Colonic mucosa (tissue), 4 donors: ENCODE measurements at regions not wholly inside any gene's neighbourhood (a gene's known extent, or its start where the extent isn't known, plus 50 kb on each side); places are given as distances from the start of the nearest gene placed in this dataset.

Source experiments
- DNase-seq: peaks from one replicate; pipeline ENCODE4 v3.0.0-alpha.2; 2020
- H3K27ac ChIP-seq: fragments of 200-600 bp; one replicate; pipeline ENCODE4 v1.8.0; 2021
- H3K27me3 ChIP-seq: fragments of 200-600 bp; one replicate; pipeline ENCODE4 v1.8.0; 2021
- H3K36me3 ChIP-seq: fragments of 200-600 bp; one replicate; pipeline ENCODE4 v1.8.0; 2021
- H3K4me1 ChIP-seq: fragments of 200-600 bp; one replicate; pipeline ENCODE4 v1.8.0; 2021; ENCODE audit warnings: mild to moderate bottlenecking
- H3K4me3 ChIP-seq: fragments of 200-600 bp; one replicate; pipeline ENCODE4 v1.8.0; 2021
- H3K9ac ChIP-seq, 2 donors: one replicate each; pipeline ENCODE4 v1.7.0; 2013; ENCODE audit warnings: control low read depth in 2 of 2, low read depth in 2 of 2, low read length in 2 of 2
- H3K9me3 ChIP-seq: fragments of 200-600 bp; one replicate; pipeline ENCODE4 v1.8.0; 2021
- CTCF ChIP-seq: fragments of 200-600 bp; IDR thresholded peaks from one replicate; pipeline ENCODE4 v1.8.0; 2022; ENCODE audit warnings: antibody characterized with exemption, mild to moderate bottlenecking
- intact Hi-C: fragments of 100-400 bp; cut with DNase I; formaldehyde crosslinking; loops from one replicate; pipeline ENCODE4 v1.14.1; 2022
- donor health status: healthy.
- donor health status: DM: no; HTN: no; CAD: no.
- donor health status: DM: no; HTN: no; CAD: no.

DNA sequence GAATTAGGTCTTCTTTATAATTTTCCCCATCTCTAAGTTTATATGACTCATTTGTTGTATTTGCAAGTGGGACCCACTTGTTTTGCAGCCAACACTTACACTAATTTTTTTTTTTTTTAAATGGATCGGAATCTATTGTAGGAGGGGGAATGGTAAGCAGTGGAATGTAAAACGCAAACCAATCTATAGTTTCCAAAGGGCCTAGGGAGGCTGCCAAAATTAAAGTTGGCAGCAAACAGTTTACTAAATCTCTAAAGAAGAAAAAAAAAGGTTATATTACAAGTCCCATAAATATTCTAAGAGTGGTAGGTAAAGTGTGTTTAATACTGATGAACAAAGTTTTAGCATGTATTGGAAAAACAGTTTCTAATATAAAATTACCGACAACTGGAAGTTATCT, 416.8 kb upstream of the SALL1 start:
- Histone ChIP-seq H3K27me3 (no peaks in the 10 kb centered on the region), H3K9ac (no peak overlapping the region), H3K4me3 (no peak overlapping the region), H3K4me1 (no peaks in the 10 kb centered on the region), H3K36me3 (no peaks in the 10 kb centered on the region), H3K27ac (no peak overlapping the region), H3K9me3 (no peaks in the 10 kb centered on the region)
- intact Hi-C loops, result no loop called here
- no peak for TF ChIP-seq CTCF
- no peak for DNase-seq

- intact Hi-C loops, result no loop called here
- Histone ChIP-seq H3K36me3 (no peaks in the 10 kb centered on the region), H3K9me3 (no peaks in the 10 kb centered on the region), H3K4me3 (no peak overlapping the region), H3K27me3 (no peaks in the 10 kb centered on the region), H3K4me1 (no peaks in the 10 kb centered on the region), H3K9ac (no peak overlapping the region), H3K27ac (no peak overlapping the region)
- DNase-seq, result no peak
- no peak for TF ChIP-seq CTCF
Measured at GRCh38 chr16:51565184-51565583, 414.1 kb upstream of the SALL1 start.

DNA sequence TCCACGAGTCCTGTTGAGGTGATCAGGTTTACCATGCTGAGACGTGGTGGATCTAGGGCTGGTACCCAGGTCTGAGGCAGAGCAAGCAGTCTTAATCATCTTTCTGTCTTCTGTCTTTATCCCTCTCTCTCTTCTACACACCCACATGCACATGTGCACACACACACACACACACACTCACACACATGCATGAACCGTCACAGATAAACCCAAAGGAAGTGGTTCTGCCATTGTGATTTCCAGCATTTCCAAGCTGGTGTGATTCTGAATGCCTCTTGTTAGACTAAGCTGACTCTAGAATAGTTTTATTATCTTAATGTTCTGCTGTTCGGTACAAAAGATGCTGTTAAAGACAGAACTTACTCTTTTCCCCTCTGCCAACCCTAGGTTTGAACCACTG, 411.8 kb upstream of the SALL1 start:
- H3K9ac ChIP-seq, result no peak overlapping the region
- H3K4me1 ChIP-seq, result no peaks in the 10 kb centered on the region
- no peak for DNase-seq
- no peaks in the 10 kb centered on the region for H3K27me3 ChIP-seq
- TF ChIP-seq CTCF, result no peak
- H3K36me3 ChIP-seq, result no peaks in the 10 kb centered on the region
- no peak overlapping the region for H3K27ac ChIP-seq
- no peaks in the 10 kb centered on the region for H3K9me3 ChIP-seq
- no peak overlapping the region for H3K4me3 ChIP-seq
- intact Hi-C loops, result no loop called here

DNA sequence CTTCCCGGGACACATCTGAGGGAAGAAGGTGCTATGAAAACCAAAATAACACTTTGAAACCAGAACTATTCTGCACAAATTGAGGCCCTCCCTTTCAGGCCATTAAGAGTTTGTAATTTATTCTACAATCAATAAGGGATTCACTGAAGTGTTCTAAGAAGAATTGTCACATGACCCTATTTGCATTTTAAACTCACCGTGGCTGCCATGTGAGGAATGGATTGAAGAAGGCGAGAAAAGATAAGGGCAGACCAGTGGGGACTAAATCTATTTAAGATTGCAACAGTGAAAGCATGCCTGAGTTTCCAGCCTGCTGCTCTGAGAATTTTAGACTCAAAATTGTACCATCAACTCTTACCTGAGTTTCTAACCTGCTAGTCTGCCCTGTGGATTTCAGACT, 408.8 kb upstream of the SALL1 start:
- intact Hi-C loops, result no loop called here
- Histone ChIP-seq H3K4me3 (no peak overlapping the region), H3K9ac (no peak overlapping the region)

GRCh38 chr16:51557670-51558069, 406.6 kb upstream of the SALL1 start:
- no peak overlapping the region for H3K4me3 ChIP-seq
- no peaks in the 10 kb centered on the region for H3K4me1 ChIP-seq
- H3K27ac ChIP-seq, result no peak overlapping the region
- H3K9ac ChIP-seq, result no peak overlapping the region
- no peaks in the 10 kb centered on the region for H3K9me3 ChIP-seq
- H3K36me3 ChIP-seq, result no peaks in the 10 kb centered on the region
- no peaks in the 10 kb centered on the region for H3K27me3 ChIP-seq
- intact Hi-C loops, result no loop called here
- no peak for TF ChIP-seq CTCF
- DNase-seq, result no peak

More for the DNA sequence above, 408.8 kb upstream of the SALL1 start:
- Histone ChIP-seq H3K4me1 (no peaks in the 10 kb centered on the region), H3K9me3 (no peaks in the 10 kb centered on the region), H3K27me3 (no peaks in the 10 kb centered on the region), H3K36me3 (no peaks in the 10 kb centered on the region), H3K27ac (no peak overlapping the region)
- no peak for DNase-seq
- no peak for TF ChIP-seq CTCF
